NCI-H146 (cell line): ENCODE measurements at regions not wholly inside any gene's neighbourhood (a gene's known extent, or its start where the extent isn't known, plus 50 kb on each side); places are given as distances from the start of the nearest gene placed in this dataset.

Experiments used
- DNase-seq: peaks from one replicate; lab custom pipeline; 2025; lab: John Stamatoyannopoulos, UW

- peak; percentile 37 for DNase-seq
Measured at GRCh38 chrX:40314070-40314469, 216.3 kb upstream of the BCOR start.

GRCh38 chrX:40313269-40313668 is 215.5 kb upstream of the BCOR start:
- no peak for DNase-seq

GRCh38 chrX:40310447-40310846 is 212.7 kb upstream of the BCOR start:
- no peak for DNase-seq

- no peak for DNase-seq
Measured at GRCh38 chrX:40310016-40310415, 212.3 kb upstream of the BCOR start.

GRCh38 chrX:40307871-40308270 is 210.1 kb upstream of the BCOR start:
- DNase-seq = no peak

GRCh38 chrX:40304115-40304514 is 206.4 kb upstream of the BCOR start:
- no peak for DNase-seq

GRCh38 chrX:40303256-40304077 is 205.7 kb upstream of the BCOR start:
- DNase-seq = no peak

GRCh38 chrX:40300286-40300890 is 202.6 kb upstream of the BCOR start:
- DNase-seq = no peak

GRCh38 chrX:40299641-40300046 is 201.9 kb upstream of the BCOR start:
- DNase-seq = no peak

- DNase-seq = no peak
Measured at GRCh38 chrX:40298572-40299479, 201.1 kb upstream of the BCOR start.

- no peak for DNase-seq
Measured at GRCh38 chrX:40298069-40298468, 200.3 kb upstream of the BCOR start.

GRCh38 chrX:40291553-40291952 is 193.8 kb upstream of the BCOR start:
- no peak for DNase-seq

GRCh38 chrX:40290517-40290916 is 192.8 kb upstream of the BCOR start:
- no peak for DNase-seq

- DNase-seq = no peak
Measured at GRCh38 chrX:40285876-40286275, 188.1 kb upstream of the BCOR start.

- DNase-seq = no peak
Measured at GRCh38 chrX:40284852-40285251, 187.1 kb upstream of the BCOR start.

- DNase-seq = no peak
Measured at GRCh38 chrX:40283981-40284380, 186.2 kb upstream of the BCOR start.

GRCh38 chrX:40282946-40283660 is 185.3 kb upstream of the BCOR start:
- no peak for DNase-seq

GRCh38 chrX:40282348-40282747 is 184.6 kb upstream of the BCOR start:
- DNase-seq = no peak

- no peak for DNase-seq
Measured at GRCh38 chrX:40281336-40282005, 183.7 kb upstream of the BCOR start.

GRCh38 chrX:40279762-40280161 is 182.0 kb upstream of the BCOR start:
- DNase-seq = no peak

GRCh38 chrX:40279091-40279430 is 181.3 kb upstream of the BCOR start:
- no peak for DNase-seq
